ENCODE measurements at regions not wholly inside any gene's neighbourhood (a gene's known extent, or its start where the extent isn't known, plus 50 kb on each side); places are given as distances from the start of the nearest gene placed in this dataset.

DNA sequence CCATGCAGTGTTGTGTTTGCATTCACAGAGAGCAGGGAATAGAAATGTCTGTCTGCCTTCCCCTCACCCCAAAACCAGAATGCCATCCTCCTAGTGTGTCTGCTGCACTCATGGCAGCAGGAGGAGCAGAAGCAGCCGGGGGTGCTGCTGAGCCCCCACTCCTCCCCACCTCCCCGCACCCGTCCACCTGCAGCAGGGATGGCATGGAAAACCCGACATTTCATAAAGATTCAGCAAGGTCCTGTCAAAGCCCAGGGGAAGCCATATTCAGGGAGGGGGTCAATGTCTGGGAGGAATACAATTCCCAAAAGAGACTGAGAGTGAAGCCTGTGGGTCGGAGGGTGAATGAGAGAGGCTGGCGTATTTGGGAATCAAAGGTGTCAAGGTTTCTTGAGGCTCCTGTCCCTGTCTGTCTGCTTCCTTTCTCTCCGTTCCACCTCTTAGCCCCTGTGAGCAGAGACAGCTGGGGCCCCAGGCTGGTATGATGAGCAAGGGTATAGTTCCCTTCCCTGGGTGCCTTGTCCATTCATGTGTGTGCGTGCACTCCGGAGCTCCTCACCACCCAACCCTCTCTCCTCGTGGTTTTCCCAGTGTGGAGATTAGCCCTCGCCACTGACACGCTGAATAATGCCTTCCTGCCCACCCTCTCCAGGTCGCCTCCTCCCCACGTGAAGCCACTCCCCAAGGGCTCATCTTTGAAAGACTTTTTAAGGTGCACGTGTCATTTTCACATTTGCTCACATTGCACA lies 133.5 kb upstream of the ZNF236 start:
- no peak for ATAC-seq (replicated peaks; ENCODE audit: extremely low read depth, poor library complexity, severe bottlenecking)
- H3K4me3 Mint-ChIP-seq: no peak overlapping the region
- peaks cover 6% of the 10 kb centered on the region for H3K4me1 Mint-ChIP-seq
- H3K27me3 Mint-ChIP-seq: peaks cover 72% of the 10 kb centered on the region
- no peaks in the 10 kb centered on the region for H3K9me3 Mint-ChIP-seq
- peak overlapping the region; percentile 77 for H3K27ac Mint-ChIP-seq (ENCODE audit: low read depth)
- no peaks in the 10 kb centered on the region for H3K36me3 Mint-ChIP-seq (ENCODE audit: insufficient read depth)
- DNase-seq (ENCODE audit: low spot score in 2 of 2): no peak

DNA sequence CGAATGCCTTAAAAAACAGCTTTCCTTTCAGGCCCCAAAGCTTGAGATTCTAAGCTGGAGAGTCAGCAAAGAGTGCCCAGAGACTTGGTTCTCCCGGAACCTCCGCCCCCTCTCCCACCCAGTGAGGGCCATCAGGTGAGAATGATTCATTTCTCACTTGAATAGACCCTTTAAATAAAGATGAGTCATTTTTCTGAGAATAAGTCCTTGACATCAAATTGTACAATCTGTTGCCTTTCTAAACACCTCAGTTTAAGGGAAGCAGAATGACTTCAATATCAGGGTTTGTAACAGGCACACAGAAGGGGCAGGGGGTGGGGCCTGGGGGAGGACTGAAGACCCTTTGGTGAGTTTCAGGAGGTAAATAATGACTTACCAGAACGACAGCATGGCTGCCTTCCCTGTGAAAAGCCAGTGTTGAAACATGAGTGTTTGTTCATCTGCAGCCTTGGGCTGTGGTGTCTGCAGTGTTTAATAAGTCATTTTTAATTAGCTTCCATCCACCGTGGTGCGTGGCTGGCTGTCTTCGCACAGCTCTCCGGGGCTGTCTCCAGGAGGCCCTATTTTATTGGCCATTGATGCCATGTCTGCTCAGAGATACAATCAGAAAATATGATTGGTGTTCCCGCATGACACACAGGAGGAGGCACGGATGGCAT lies 134.9 kb upstream of the ZNF236 start:
- H3K36me3 Mint-ChIP-seq (ENCODE audit: insufficient read depth): no peaks in the 10 kb centered on the region
- H3K9me3 Mint-ChIP-seq: no peaks in the 10 kb centered on the region
- no peak for DNase-seq (ENCODE audit: low spot score in 2 of 2)
- peak; percentile 31 for ATAC-seq (replicated peaks; ENCODE audit: extremely low read depth, poor library complexity, severe bottlenecking)
- H3K27me3 Mint-ChIP-seq: peaks cover 61% of the 10 kb centered on the region
- no peak overlapping the region for H3K27ac Mint-ChIP-seq (ENCODE audit: low read depth)
- no peak overlapping the region for H3K4me3 Mint-ChIP-seq
- H3K4me1 Mint-ChIP-seq: peaks cover 6% of the 10 kb centered on the region

DNA sequence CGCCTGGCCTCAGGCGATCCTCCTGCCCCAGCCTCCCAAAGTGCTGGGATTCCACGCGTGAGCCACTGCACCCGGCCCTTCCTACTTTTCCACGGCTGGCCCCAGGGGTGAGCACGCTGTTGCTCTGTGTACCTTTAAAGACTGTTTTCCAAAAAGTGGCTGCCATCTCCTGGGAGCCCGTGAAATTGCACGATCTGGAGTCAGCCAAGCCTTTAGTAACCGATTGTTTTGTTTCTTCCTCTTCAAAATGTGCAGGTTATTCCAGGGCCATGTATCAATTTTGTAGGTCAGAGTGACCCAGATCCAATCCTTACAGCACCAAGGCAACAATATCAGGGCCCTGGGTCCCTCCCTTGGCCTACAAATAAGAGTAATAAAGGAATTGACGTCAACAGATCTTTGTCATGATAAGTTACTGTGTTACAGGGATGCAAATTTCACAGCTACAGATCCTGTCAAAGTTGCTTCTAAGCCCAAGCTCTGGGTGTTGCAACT lies 135.6 kb upstream of the ZNF236 start:
- ATAC-seq (replicated peaks; ENCODE audit: extremely low read depth, poor library complexity, severe bottlenecking) (peak; percentile 57), DNase-seq (ENCODE audit: low spot score in 2 of 2) (no peak)
- H3K36me3 Mint-ChIP-seq (ENCODE audit: insufficient read depth): no peaks in the 10 kb centered on the region
- no peak overlapping the region for H3K27ac Mint-ChIP-seq (ENCODE audit: low read depth)
- no peaks in the 10 kb centered on the region for H3K9me3 Mint-ChIP-seq
- no peak overlapping the region for H3K4me3 Mint-ChIP-seq
- H3K27me3 Mint-ChIP-seq: peaks cover 64% of the 10 kb centered on the region
- peaks cover 6% of the 10 kb centered on the region for H3K4me1 Mint-ChIP-seq

DNA sequence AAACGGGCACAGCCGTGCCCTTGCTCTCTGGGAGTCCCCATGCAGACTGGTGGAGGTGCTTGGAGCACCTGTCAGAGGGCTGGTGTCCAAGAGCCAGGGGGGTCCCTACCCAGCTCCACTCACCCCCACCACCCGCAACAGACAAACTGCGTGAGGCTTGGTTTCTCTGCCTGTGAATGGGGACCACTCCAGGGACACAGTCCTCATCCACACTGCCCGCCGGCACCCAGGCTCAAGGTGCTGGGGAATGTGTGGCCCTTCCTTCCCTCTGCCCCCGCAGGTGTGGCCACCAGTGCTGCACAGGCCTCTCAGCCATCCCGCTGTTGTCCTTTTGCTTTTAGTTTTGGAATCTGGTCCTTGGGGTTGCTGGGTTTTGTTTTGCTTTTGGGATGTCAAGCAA lies 136.5 kb upstream of the ZNF236 start:
- no peak for ATAC-seq (replicated peaks; ENCODE audit: extremely low read depth, poor library complexity, severe bottlenecking)
- Mint-ChIP-seq H3K9me3 (no peaks in the 10 kb centered on the region), H3K36me3 (ENCODE audit: insufficient read depth) (no peaks in the 10 kb centered on the region), H3K4me1 (peaks cover 6% of the 10 kb centered on the region), H3K4me3 (no peak overlapping the region), H3K27me3 (peaks cover 61% of the 10 kb centered on the region), H3K27ac (ENCODE audit: low read depth) (no peak overlapping the region)
- DNase-seq (ENCODE audit: low spot score in 2 of 2): no peak

DNA sequence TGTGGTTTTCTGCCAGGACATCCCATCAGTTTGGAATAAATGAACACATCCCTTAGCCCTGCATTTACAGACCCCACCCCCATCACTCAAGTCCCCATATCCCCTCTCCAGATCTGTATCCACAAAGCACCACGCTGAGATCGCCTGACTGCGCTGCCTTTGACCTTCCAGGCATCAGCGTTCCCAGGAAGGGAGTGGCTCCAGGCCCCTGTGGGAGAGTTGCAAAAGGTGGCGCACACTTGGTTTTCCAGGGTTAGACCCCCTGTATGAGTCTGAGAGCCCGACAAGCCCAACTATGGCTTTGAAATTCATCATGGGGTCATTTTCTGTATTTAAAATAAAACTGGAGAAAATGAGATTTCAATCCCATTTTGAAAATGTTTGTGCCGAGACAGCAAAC lies 137.0 kb upstream of the ZNF236 start:
- DNase-seq (ENCODE audit: low spot score in 2 of 2): no peak
- no peak overlapping the region for H3K27ac Mint-ChIP-seq (ENCODE audit: low read depth)
- H3K36me3 Mint-ChIP-seq (ENCODE audit: insufficient read depth): no peaks in the 10 kb centered on the region
- peaks cover 6% of the 10 kb centered on the region for H3K4me1 Mint-ChIP-seq
- ATAC-seq (replicated peaks; ENCODE audit: extremely low read depth, poor library complexity, severe bottlenecking): no peak
- H3K4me3 Mint-ChIP-seq: no peak overlapping the region
- no peaks in the 10 kb centered on the region for H3K9me3 Mint-ChIP-seq
- H3K27me3 Mint-ChIP-seq: peaks cover 59% of the 10 kb centered on the region

DNA sequence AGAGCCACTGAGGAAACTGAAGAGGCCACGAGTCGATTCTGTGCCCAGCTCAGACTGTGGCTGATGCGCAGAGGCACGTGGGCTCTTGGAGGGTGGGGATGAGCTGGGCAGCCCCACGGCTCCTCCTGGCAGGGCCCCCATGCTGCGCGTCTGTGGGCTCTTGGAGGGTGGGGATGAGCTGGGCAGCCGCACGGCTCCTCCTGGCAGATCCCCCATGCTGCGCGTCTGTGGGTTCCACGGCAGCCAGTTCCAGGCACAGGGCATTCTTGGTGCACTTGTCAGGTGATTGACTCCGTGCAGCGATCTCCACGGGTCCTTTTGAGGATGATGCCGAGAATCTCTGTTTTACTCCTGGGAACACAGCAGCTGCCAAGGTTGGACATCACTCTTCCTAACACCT lies 138.1 kb upstream of the ZNF236 start:
- H3K4me3 Mint-ChIP-seq: no peak overlapping the region
- peaks cover 58% of the 10 kb centered on the region for H3K27me3 Mint-ChIP-seq
- peaks cover 6% of the 10 kb centered on the region for H3K4me1 Mint-ChIP-seq
- no peaks in the 10 kb centered on the region for H3K36me3 Mint-ChIP-seq (ENCODE audit: insufficient read depth)
- no peaks in the 10 kb centered on the region for H3K9me3 Mint-ChIP-seq
- ATAC-seq (replicated peaks; ENCODE audit: extremely low read depth, poor library complexity, severe bottlenecking) (no peak), DNase-seq (ENCODE audit: low spot score in 2 of 2) (no peak)
- H3K27ac Mint-ChIP-seq (ENCODE audit: low read depth): no peak overlapping the region

DNA sequence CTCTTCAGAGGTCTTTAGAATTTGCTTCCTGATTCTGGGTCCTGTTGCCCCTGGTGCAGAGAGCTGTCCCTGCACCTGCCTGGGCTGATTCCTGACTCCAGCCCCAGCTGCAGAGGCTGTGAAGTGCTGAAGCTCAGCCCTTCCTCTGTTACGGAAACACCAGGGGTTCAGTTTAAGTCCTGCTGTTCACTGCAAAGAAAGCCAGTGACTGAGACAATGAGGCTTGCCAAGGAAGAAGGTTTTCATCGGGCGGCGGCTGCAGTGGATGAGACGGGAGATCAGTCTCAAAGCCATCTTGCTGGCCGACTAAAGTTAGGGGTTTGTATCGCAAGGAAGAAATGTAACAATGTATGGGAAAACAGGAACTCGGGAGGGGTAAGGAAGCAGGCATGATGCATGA lies 142.4 kb upstream of the ZNF236 start:
- H3K36me3 Mint-ChIP-seq (ENCODE audit: insufficient read depth): no peaks in the 10 kb centered on the region

DNA sequence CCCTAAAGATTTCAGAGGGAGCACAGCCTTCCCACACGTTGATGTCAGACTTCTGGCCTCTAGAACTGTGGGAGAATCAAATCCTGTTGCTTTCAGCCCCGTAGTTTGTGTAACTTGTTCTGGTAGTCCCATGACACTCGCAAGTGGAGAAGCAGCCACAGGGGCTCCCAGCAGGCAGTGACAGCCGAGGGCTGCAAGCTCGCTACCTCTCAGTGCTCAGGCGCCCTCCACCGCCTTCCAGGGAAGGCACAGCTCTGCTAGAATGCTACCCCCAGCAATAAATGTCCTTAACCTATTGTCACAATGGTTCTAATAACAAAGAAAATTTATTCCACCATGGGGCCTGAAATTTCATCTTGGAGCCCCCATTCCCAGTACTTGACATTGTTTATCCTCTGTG lies 143.1 kb upstream of the ZNF236 start:
- Mint-ChIP-seq H3K4me1 (no peaks in the 10 kb centered on the region), H3K27me3 (peaks cover 59% of the 10 kb centered on the region), H3K27ac (ENCODE audit: low read depth) (no peak overlapping the region), H3K36me3 (ENCODE audit: insufficient read depth) (no peaks in the 10 kb centered on the region), H3K4me3 (no peak overlapping the region), H3K9me3 (no peaks in the 10 kb centered on the region)
- DNase-seq (ENCODE audit: low spot score in 2 of 2) (no peak), ATAC-seq (replicated peaks; ENCODE audit: extremely low read depth, poor library complexity, severe bottlenecking) (no peak)

More for the DNA sequence above, 142.4 kb upstream of the ZNF236 start:
- H3K27me3 Mint-ChIP-seq: peaks cover 52% of the 10 kb centered on the region
- no peaks in the 10 kb centered on the region for H3K4me1 Mint-ChIP-seq
- DNase-seq (ENCODE audit: low spot score in 2 of 2): no peak
- ATAC-seq (replicated peaks; ENCODE audit: extremely low read depth, poor library complexity, severe bottlenecking): no peak
- H3K9me3 Mint-ChIP-seq: no peaks in the 10 kb centered on the region
- no peak overlapping the region for H3K4me3 Mint-ChIP-seq
- H3K27ac Mint-ChIP-seq (ENCODE audit: low read depth): no peak overlapping the region

DNA sequence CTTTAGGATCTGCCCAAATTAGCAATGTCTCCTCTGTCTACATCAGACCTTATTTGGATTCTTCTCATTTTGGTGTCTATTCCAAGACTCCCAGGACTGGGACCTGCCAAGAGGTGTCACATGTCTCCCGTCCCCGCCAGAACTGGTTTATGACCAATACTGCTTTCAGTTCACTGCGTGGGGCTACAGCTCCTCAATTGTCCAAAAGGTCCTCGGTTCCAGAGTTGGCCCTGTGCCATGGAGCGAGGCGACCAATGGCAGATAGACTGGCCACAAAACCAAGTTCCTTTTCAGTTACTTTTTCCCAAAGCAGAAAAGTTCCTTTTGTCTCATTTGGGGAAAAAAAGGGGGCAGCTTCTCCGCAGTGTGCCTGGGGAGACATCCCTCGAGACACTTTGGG lies 144.1 kb upstream of the ZNF236 start:
- DNase-seq (ENCODE audit: low spot score in 2 of 2): no peak
- no peak for ATAC-seq (replicated peaks; ENCODE audit: extremely low read depth, poor library complexity, severe bottlenecking)
- Mint-ChIP-seq H3K4me3 (no peak overlapping the region), H3K36me3 (ENCODE audit: insufficient read depth) (no peaks in the 10 kb centered on the region), H3K27ac (ENCODE audit: low read depth) (no peak overlapping the region), H3K4me1 (no peaks in the 10 kb centered on the region), H3K27me3 (peaks cover 60% of the 10 kb centered on the region), H3K9me3 (no peaks in the 10 kb centered on the region)

DNA sequence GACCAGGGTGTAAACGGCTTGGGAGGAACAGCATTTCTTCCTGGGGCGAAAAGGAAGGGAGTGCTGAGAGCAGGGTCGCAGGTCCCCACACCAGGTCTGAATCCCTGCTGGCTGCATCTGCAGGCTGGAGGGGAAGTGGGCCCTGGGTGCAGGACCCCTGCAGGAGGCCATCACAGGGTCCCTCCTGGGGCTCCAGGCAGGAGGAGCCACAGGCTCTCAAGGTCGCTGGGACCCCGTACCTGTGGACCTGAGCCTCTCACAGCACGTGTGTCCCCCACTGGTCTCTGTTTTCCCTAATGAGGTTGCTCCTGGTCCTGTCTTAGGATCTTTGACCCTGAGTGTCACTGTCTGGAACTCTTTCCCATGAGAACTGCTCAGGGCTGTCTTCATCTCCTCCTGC lies 147.8 kb upstream of the ZNF236 start:
- ATAC-seq (replicated peaks; ENCODE audit: extremely low read depth, poor library complexity, severe bottlenecking) (no peak), DNase-seq (ENCODE audit: low spot score in 2 of 2) (no peak)
- peaks cover 37% of the 10 kb centered on the region for H3K27me3 Mint-ChIP-seq
- H3K4me3 Mint-ChIP-seq: no peak overlapping the region
- no peaks in the 10 kb centered on the region for H3K9me3 Mint-ChIP-seq
- no peak overlapping the region for H3K27ac Mint-ChIP-seq (ENCODE audit: low read depth)
- no peaks in the 10 kb centered on the region for H3K36me3 Mint-ChIP-seq (ENCODE audit: insufficient read depth)
- H3K4me1 Mint-ChIP-seq: no peaks in the 10 kb centered on the region

DNA sequence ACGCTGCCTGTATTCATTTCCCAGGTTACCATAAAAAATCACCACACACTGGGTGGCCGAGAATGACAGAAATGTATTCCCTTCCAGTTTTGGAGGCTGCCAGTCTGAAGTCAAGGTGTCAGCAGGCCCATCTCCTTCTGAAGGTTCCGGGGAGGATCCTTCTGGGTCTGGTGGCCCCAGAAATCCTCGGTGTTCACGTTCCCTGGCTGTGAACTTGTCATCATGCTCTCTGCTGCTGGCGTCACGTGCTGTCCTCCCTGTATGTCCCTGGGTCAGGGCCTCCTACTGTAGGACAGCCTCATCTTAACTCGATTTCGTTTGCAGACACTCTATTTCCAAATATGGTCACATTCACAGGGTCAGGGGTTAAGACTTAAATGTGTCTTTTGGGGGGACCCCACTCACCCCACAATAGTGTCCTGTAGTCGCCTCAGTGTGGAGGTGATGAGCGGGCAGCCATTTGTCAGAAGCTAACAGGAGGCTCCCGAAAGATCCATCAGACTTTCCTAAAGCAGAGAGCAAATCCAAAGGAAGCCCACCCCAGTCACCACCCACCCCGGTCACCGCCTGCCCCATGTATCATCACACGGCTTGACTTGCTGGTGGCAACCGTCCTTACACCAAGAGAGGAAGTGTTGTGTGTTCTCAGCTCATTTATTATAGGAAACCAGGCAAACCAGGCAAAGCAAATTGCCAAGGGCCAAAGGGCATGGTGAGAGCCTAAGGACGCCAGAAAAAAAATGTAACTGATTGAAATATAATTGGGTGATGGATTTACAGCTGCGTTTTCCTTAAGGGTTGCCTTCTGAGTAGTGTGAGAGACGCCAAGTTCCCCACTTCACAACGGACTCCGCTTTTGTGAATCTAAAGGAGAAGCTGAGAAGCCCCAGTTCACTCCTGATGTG lies 148.8 kb upstream of the ZNF236 start:
- Mint-ChIP-seq H3K4me3 (no peak overlapping the region), H3K27me3 (peaks cover 28% of the 10 kb centered on the region), H3K9me3 (no peaks in the 10 kb centered on the region), H3K36me3 (ENCODE audit: insufficient read depth) (no peaks in the 10 kb centered on the region), H3K27ac (ENCODE audit: low read depth) (no peak overlapping the region), H3K4me1 (no peaks in the 10 kb centered on the region)
- ATAC-seq (replicated peaks; ENCODE audit: extremely low read depth, poor library complexity, severe bottlenecking) (no peak), DNase-seq (ENCODE audit: low spot score in 2 of 2) (no peak)

DNA sequence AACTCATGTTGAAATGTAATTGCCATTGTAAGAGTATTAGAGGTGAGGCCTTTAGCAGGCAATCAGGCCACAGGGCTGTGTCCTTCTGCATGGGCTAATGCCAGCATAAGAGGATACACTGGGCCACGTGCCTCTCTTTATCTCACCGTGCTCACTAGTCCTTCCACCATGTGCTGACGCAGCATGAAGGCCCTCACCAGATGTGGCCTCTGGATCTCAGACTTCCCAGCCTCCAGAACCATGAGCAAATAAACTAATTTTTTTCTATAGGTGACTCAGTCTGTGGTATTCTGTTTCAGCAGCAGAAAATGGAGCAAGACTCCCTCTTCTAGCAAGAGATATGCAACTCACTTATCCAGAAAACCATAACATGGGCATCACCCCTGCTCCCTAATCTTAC lies 149.7 kb upstream of the ZNF236 start:
- no peaks in the 10 kb centered on the region for H3K4me1 Mint-ChIP-seq
- H3K9me3 Mint-ChIP-seq: no peaks in the 10 kb centered on the region
- no peaks in the 10 kb centered on the region for H3K36me3 Mint-ChIP-seq (ENCODE audit: insufficient read depth)
- peaks cover 23% of the 10 kb centered on the region for H3K27me3 Mint-ChIP-seq
- no peak overlapping the region for H3K4me3 Mint-ChIP-seq
- ATAC-seq (replicated peaks; ENCODE audit: extremely low read depth, poor library complexity, severe bottlenecking): no peak
- no peak overlapping the region for H3K27ac Mint-ChIP-seq (ENCODE audit: low read depth)
- no peak for DNase-seq (ENCODE audit: low spot score in 2 of 2)

Data from central memory CD8-positive, alpha-beta T cell (primary cell).